K562 (cell line): ENCODE measurements at regions not wholly inside any gene's neighbourhood (a gene's known extent, or its start where the extent isn't known, plus 50 kb on each side); places are given as distances from the start of the nearest gene placed in this dataset.

Experiments used
- ATAC-seq: fragments of 200-7000 bp; cut with Tn5 transposase; 3 replicates; pipeline ENCODE4 v1.9.1; 2020; ENCODE audit warnings: moderate library complexity
- BruUV-seq: library from RNA; stranded (reverse); fragments of 400-500 nt; replicated peaks from 2 replicates; lab custom pipeline; 2021; lab: Mats Ljungman, UMichigan
- CTCF ChIA-PET: fragments of 300-600 bp; formaldehyde crosslinking; extraction: SDS; loops from one replicate; lab custom pipeline; 2021; ENCODE audit warnings: low intra/inter-chr PET ratio; lab: Yijun Ruan, JAX
- POLR2A ChIA-PET: fragments of 300-600, 350-650 bp; sonication (Branson Sonifier 250); formaldehyde crosslinking; extraction: SDS; loops from one replicate; lab custom pipeline; 2021; ENCODE audit warnings: antibody characterized with exemption, inconsistent platforms; lab: Yijun Ruan, JAX
- DNase-seq, 4 experiments: peaks; one replicate each; pipeline versions ENCODE4 v3.0.0 to v3.0.0-alpha.2; 2011 to 2018; ENCODE audit warnings: low spot score in 3 of 4, mixed read lengths in 3 of 4; ENCODE audit errors: extremely low read depth in 1 of 4
- FAIRE-seq: peaks from 2 replicates; lab custom pipeline; 2011; peaks lifted over from hg19 to GRCh38; lab: Jason Lieb, UNC
- H2AFZ ChIP-seq: 2 replicates; pipeline ENCODE4 v1.6.0; 2011; ENCODE audit warnings: low read depth, low read length, control low read depth, inconsistent platforms
- H3K27ac ChIP-seq: fragments of 200-600 bp; 3 replicates; pipeline ENCODE4 v1.8.0; 2011; ENCODE audit warnings: low read depth, mild to moderate bottlenecking, control low read depth, inconsistent platforms, low read length, moderate library complexity, mixed read lengths; ENCODE audit errors: extremely low read depth
- H3K27me3 ChIP-seq, 2 experiments: fragments of 300-600 bp in 1 of 2; 2 replicates in 1 of 2; 3 replicates in 1 of 2; pipeline versions ENCODE4 v1.6.0 to v1.8.0; 2011; ENCODE audit warnings: inconsistent platforms in 2 of 2, low read length in 2 of 2, mild to moderate bottlenecking in 1 of 2, mixed read lengths in 1 of 2, moderate library complexity in 1 of 2; ENCODE audit not compliant: control insufficient read depth in 2 of 2, insufficient read depth in 2 of 2
- H3K36me3 ChIP-seq: fragments of 300-600 bp; 3 replicates; pipeline ENCODE4 v1.8.0; 2011; ENCODE audit warnings: mild to moderate bottlenecking, low read length, inconsistent platforms; ENCODE audit not compliant: control insufficient read depth, insufficient read depth
- H3K4me1 ChIP-seq, 2 experiments: fragments of 200-600 bp in 1 of 2; replicated peaks in 1 of 2; 2 replicates in 1 of 2; 3 replicates in 1 of 2; pipeline versions ENCODE4 v1.5.1 to v1.8.0; 2011; ENCODE audit warnings: inconsistent platforms in 2 of 2, low read length in 2 of 2, mild to moderate bottlenecking in 1 of 2, mixed read lengths in 1 of 2, moderate library complexity in 1 of 2; ENCODE audit not compliant: control insufficient read depth in 2 of 2, insufficient read depth in 2 of 2
- H3K4me2 ChIP-seq: 2 replicates; pipeline ENCODE4 v1.6.1; 2011; ENCODE audit warnings: low read length, control low read depth, inconsistent platforms, mixed read lengths; ENCODE audit not compliant: insufficient read depth
- H3K4me3 ChIP-seq: fragments of 200-600 bp; sonication (generic), shearing (Covaris generic); 2 replicates; pipeline ENCODE4 v1.5.1; 2016; ENCODE audit warnings: control low read depth, inconsistent platforms
- H3K79me2 ChIP-seq: fragments of 200-600 bp; 3 replicates; pipeline ENCODE4 v1.8.0; 2011; ENCODE audit warnings: low read length, inconsistent platforms; ENCODE audit not compliant: control insufficient read depth, insufficient read depth
- H3K9ac ChIP-seq, 2 experiments: 2 replicates each; pipeline versions ENCODE4 v1.6.0 to v1.6.1; 2011; ENCODE audit warnings: low read depth in 2 of 2, low read length in 2 of 2, control low read depth in 1 of 2, inconsistent platforms in 1 of 2, mild to moderate bottlenecking in 1 of 2, mixed read lengths in 1 of 2; ENCODE audit not compliant: insufficient read depth in 1 of 2
- H3K9me1 ChIP-seq: one replicate; pipeline ENCODE4 v1.6.0; 2011; ENCODE audit warnings: inconsistent platforms, mild to moderate bottlenecking, low read length, moderate library complexity; ENCODE audit not compliant: control insufficient read depth, insufficient read depth
- H3K9me3 ChIP-seq: replicated peaks from 2 replicates; pipeline ENCODE4 v1.5.1; 2011; ENCODE audit warnings: low read depth, low read length, inconsistent platforms; ENCODE audit not compliant: control insufficient read depth, insufficient read depth
- H4K20me1 ChIP-seq: replicated peaks from 2 replicates; pipeline ENCODE4 v1.6.1; 2011; ENCODE audit warnings: low read length, inconsistent platforms, mixed read lengths; ENCODE audit not compliant: control insufficient read depth, insufficient read depth
- CEBPG ChIP-seq, 3 experiments: fragments of 200-800 bp in 1 of 3; sonication (Bioruptor generic) in 1 of 3; sonication (generic) in 1 of 3; formaldehyde crosslinking in 1 of 3; IDR thresholded peaks in 2 of 3; conservative IDR thresholded peaks in 1 of 3; 2 replicates each; pipeline versions ENCODE4 v1.6.1 to v1.8.0; 2016 to 2022; ENCODE audit warnings: missing compliant biosample characterization in 2 of 3, missing genetic modification characterization in 2 of 3, mild to moderate bottlenecking in 1 of 3, missing genetic modification reagents in 1 of 3
- MAZ ChIP-seq, 2 experiments: fragments of 450-650 bp in 1 of 2; sonication (generic) in 1 of 2; formaldehyde crosslinking; IDR thresholded peaks in 1 of 2; conservative IDR thresholded peaks in 1 of 2; 2 replicates each; pipeline versions ENCODE4 v1.4.0 to v1.5.0; 2020; ENCODE audit warnings: mild to moderate bottlenecking in 1 of 2, missing genetic modification reagents in 1 of 2
- NFIC ChIP-seq: fragments of 450-650 bp; IDR thresholded peaks from 2 replicates; pipeline ENCODE4 v1.6.1; 2017; ENCODE audit warnings: mild to moderate bottlenecking, inconsistent platforms
- SOX6 ChIP-seq: fragments of 450-650 bp; IDR thresholded peaks from 2 replicates; pipeline ENCODE4 v1.6.1; 2014; ENCODE audit warnings: mild to moderate bottlenecking
- STAT6 ChIP-seq: sonication (generic); formaldehyde crosslinking; IDR thresholded peaks from 2 replicates; pipeline ENCODE4 v1.8.1; 2023; ENCODE audit warnings: mild to moderate bottlenecking, missing genetic modification reagents
- ZNF212 ChIP-seq: fragments of 450-650 bp; formaldehyde crosslinking; IDR thresholded peaks from 2 replicates; pipeline ENCODE4 v1.4.0; 2020; ENCODE audit warnings: mild to moderate bottlenecking
- WGBS: fragments of 100-300 bp; shearing (Covaris generic); methylation state at CpG from one replicate; pipeline ENCODE4 v1.1.6; 2016; ENCODE audit warnings: low coverage, mixed read lengths; ENCODE audit not compliant: insufficient coverage; ENCODE audit errors: missing lambda C conversion rate; 5-methylcytosine and 5-hydroxymethylcytosine counted together
- in situ Hi-C: fragments of 300-500 bp; cut with MboI; formaldehyde crosslinking; loops from 4 replicates; pipeline ENCODE4 v1.15.0; 2018; ENCODE audit warnings: inconsistent platforms, mixed read lengths
- intact Hi-C: fragments of 100-400 bp; cut with micrococcal nuclease; formaldehyde crosslinking; loops from 2 replicates; pipeline ENCODE4 v1.14.2; 2022
- TF ChIP-seq, protein P1 (sequence below), 2 experiments: fragments of 450-650 bp in 1 of 2; sonication (generic) in 1 of 2; formaldehyde crosslinking in 1 of 2; IDR thresholded peaks in 1 of 2; conservative IDR thresholded peaks in 1 of 2; 2 replicates each; pipeline versions ENCODE4 v1.6.1 to v1.8.1; 2016 to 2023; ENCODE audit warnings: mild to moderate bottlenecking in 2 of 2, moderate library complexity in 2 of 2, inconsistent platforms in 1 of 2, missing genetic modification reagents in 1 of 2

DNA sequence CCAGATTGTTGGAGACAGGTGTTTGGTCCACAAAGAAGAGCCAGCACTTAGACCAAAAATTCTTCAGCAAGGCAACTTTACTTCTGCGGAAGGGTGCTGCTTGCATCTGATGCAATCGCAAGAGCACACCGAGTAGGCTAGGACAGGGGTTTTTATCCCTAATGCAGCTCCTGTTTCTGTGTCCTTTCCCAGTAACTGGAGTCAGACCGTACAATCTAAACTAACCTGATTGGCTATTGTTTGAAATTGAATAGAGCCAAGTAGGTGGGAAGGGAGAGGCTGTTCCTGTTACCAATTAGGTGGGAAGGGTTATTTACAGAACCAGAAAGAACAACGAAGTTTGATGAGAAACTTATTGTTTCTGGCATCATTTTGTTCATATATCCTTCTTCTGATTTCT is 77.6 kb downstream of the CHCHD4 start:
- no TSS peak for BruUV-seq
- TF ChIP-seq SOX6 = 0 out of 2 replicates have a peak, but pooled peaks have one; percentile 18
- TF ChIP-seq MAZ (CRISPR knock-in tag; conservative IDR thresholded peaks at IDR 0.05 in 1 of 2, IDR thresholded peaks at IDR 0.05 in 1 of 2) = peak in 1 of 2 experiments; percentile 4; a peak in 1 of 4 replicates
- no peak for TF ChIP-seq ZNF212 (CRISPR knock-in tag)
- TF ChIP-seq, protein P1, sequence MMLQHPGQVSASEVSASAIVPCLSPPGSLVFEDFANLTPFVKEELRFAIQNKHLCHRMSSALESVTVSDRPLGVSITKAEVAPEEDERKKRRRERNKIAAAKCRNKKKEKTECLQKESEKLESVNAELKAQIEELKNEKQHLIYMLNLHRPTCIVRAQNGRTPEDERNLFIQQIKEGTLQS (IDR thresholded peaks at IDR 0.05) = peak; percentile 73; the same call in 1 of the 2 replicates
- TF ChIP-seq, protein P1 (CRISPR knock-in tag; conservative IDR thresholded peaks at IDR 0.05) = no peak
- no peak for TF ChIP-seq STAT6
- peak; percentile 54; the same call in 1 of the 2 replicates for TF ChIP-seq CEBPG (CRISPR knock-in tag; IDR thresholded peaks at IDR 0.05)
- peak; percentile 83 to 91 for TF ChIP-seq CEBPG (tag; conservative IDR thresholded peaks at IDR 0.05 in 1 of 2, IDR thresholded peaks at IDR 0.05 in 1 of 2)
- no peak for TF ChIP-seq NFIC

More for the DNA sequence above, 77.6 kb downstream of the CHCHD4 start:
- H3K79me2 ChIP-seq = no peaks in the 10 kb centered on the region
- no peaks in the 10 kb centered on the region for H3K9me1 ChIP-seq
- H3K4me2 ChIP-seq = peak overlapping the region; percentile 50; the same call in 1 of the 2 replicates
- no peak overlapping the region for H3K9ac ChIP-seq
- peak overlapping the region; percentile 7; the same call in 1 of the 2 replicates for H3K4me3 ChIP-seq
- CTCF ChIA-PET = no interaction called here
- H3K27ac ChIP-seq = no peak overlapping the region
- DNase-seq (no peak), FAIRE-seq (no peak), ATAC-seq (peak; percentile 85)
- intact Hi-C loops = no loop called here
- no peaks in the 10 kb centered on the region for H4K20me1 ChIP-seq
- H3K9me3 ChIP-seq = no peaks in the 10 kb centered on the region
- in situ Hi-C loops = no loop called here
- POLR2A ChIA-PET = interaction anchor here (1.0 to 4.1 kb wide), 2 partner anchors 11 to 36 kb away, joined by 3 to 15 read pairs; no protein-coding TSS in a partner anchor
- peaks cover 4 to 5% of the 10 kb centered on the region in 2 experiments; a peak in 2 of 5 replicates for H3K27me3 ChIP-seq
- no peaks in the 10 kb centered on the region for H3K4me1 ChIP-seq
- 4% methylated on average over 5 of the region's 5 CpGs for WGBS
- no peak overlapping the region; the same call in 1 of the 2 replicates for H2AFZ ChIP-seq
- no peaks in the 10 kb centered on the region for H3K36me3 ChIP-seq
